Lower lobe of right lung (tissue), 2 donors: ENCODE measurements at regions not wholly inside any gene's neighbourhood (a gene's known extent, or its start where the extent isn't known, plus 50 kb on each side); places are given as distances from the start of the nearest gene placed in this dataset.

Source experiments
- ATAC-seq, 2 donors: fragments of 200-7000 bp; cut with Tn5 transposase; one replicate each; pipeline ENCODE4 v1.9.1; 2020 to 2022; ENCODE audit warnings: mild to moderate bottlenecking in 2 of 2, moderate library complexity in 2 of 2
- DNase-seq: peaks from one replicate; pipeline ENCODE4 v3.0.0-alpha.2; 2020
- H3K27ac ChIP-seq: fragments of 200-600 bp; one replicate; pipeline ENCODE4 v1.8.0; 2022
- H3K27me3 ChIP-seq: fragments of 200-600 bp; one replicate; pipeline ENCODE4 v1.8.0; 2022; ENCODE audit warnings: low read depth
- H3K36me3 ChIP-seq: fragments of 200-600 bp; one replicate; pipeline ENCODE4 v1.8.0; 2022; ENCODE audit warnings: mild to moderate bottlenecking
- H3K4me1 ChIP-seq: fragments of 200-600 bp; one replicate; pipeline ENCODE4 v1.8.0; 2022
- H3K4me3 ChIP-seq: fragments of 200-600 bp; one replicate; pipeline ENCODE4 v1.8.0; 2022; ENCODE audit warnings: mild to moderate bottlenecking
- H3K9me3 ChIP-seq: fragments of 200-600 bp; one replicate; pipeline ENCODE4 v1.8.0; 2022
- intact Hi-C: fragments of 100-400 bp; cut with DNase I; formaldehyde crosslinking; loops from one replicate; pipeline ENCODE4 v1.11.0; 2022
- TF ChIP-seq, protein P1 (sequence below): fragments of 200-600 bp; IDR thresholded peaks from one replicate; pipeline ENCODE4 v1.8.0; 2022; ENCODE audit warnings: antibody characterized with exemption, mild to moderate bottlenecking
- donor health status: DM: no; HTN: yes; CAD: no; lungs with severe emphysema.

- H3K9me3 ChIP-seq = no peaks in the 10 kb centered on the region
- ATAC-seq (no peak), DNase-seq (no peak)
- no peak overlapping the region for H3K27ac ChIP-seq
- peaks cover 5% of the 10 kb centered on the region for H3K27me3 ChIP-seq
- TF ChIP-seq, protein P1, sequence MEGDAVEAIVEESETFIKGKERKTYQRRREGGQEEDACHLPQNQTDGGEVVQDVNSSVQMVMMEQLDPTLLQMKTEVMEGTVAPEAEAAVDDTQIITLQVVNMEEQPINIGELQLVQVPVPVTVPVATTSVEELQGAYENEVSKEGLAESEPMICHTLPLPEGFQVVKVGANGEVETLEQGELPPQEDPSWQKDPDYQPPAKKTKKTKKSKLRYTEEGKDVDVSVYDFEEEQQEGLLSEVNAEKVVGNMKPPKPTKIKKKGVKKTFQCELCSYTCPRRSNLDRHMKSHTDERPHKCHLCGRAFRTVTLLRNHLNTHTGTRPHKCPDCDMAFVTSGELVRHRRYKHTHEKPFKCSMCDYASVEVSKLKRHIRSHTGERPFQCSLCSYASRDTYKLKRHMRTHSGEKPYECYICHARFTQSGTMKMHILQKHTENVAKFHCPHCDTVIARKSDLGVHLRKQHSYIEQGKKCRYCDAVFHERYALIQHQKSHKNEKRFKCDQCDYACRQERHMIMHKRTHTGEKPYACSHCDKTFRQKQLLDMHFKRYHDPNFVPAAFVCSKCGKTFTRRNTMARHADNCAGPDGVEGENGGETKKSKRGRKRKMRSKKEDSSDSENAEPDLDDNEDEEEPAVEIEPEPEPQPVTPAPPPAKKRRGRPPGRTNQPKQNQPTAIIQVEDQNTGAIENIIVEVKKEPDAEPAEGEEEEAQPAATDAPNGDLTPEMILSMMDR = no peak
- H3K4me1 ChIP-seq = peaks cover 5% of the 10 kb centered on the region
- no peaks in the 10 kb centered on the region for H3K36me3 ChIP-seq
- intact Hi-C loops = no loop called here
- no peak overlapping the region for H3K4me3 ChIP-seq
These were observed 156.8 kb upstream of the MSX2 start for GRCh38 chr5:174567506-174568141.

GRCh38 chr5:174570662-174571061 lies 153.7 kb upstream of the MSX2 start:
- intact Hi-C loops = no loop called here
- H3K27ac ChIP-seq = no peak overlapping the region
- no peaks in the 10 kb centered on the region for H3K27me3 ChIP-seq
- no peak for ATAC-seq
- no peaks in the 10 kb centered on the region for H3K36me3 ChIP-seq
- peaks cover 5% of the 10 kb centered on the region for H3K4me1 ChIP-seq
- no peaks in the 10 kb centered on the region for H3K9me3 ChIP-seq
- DNase-seq = no peak
- H3K4me3 ChIP-seq = no peak overlapping the region
- TF ChIP-seq, protein P1 = no peak

DNA sequence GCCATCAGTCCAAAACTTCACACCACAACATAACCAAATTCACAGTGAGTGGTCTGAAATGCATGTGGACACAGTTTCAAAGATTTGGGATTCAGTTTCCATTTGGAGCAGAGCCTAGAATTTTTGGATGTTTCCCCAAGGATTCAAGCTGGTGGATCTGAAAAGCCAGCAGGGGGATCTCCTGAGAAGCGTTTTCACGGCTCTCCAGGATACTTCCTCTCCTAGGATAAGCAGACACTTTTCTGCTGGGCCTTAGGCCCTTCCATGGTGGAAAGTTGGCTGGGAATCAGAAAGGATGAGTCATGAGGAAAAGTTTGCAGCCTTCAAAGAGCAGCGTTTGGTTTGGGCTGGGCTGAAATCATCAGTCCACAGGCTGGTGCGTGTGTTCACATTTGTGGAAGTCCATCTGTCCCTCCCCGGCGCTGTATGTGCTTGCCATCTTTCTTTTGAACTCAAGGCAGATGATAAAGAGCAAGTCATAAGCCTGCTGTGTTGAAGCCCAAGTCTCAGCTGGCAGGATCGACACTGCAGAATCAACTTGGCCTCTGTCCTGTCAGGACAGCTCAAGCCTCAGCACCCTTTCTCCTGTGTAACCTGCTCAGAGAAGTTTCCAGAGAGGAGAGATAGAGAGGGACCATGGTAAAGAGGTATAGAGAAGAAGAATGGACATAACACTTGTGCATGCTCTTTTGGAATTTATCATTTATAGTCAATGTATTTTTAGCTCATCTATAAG lies 152.6 kb upstream of the MSX2 start:
- intact Hi-C loops = no loop called here
- ATAC-seq (peak; percentile 56 to 76), DNase-seq (no peak)
- H3K4me1 ChIP-seq = peaks cover 5% of the 10 kb centered on the region
- no peak overlapping the region for H3K27ac ChIP-seq
- no peaks in the 10 kb centered on the region for H3K9me3 ChIP-seq
- no peaks in the 10 kb centered on the region for H3K27me3 ChIP-seq
- no peaks in the 10 kb centered on the region for H3K36me3 ChIP-seq
- TF ChIP-seq, protein P1 = no peak
- H3K4me3 ChIP-seq = no peak overlapping the region

DNA sequence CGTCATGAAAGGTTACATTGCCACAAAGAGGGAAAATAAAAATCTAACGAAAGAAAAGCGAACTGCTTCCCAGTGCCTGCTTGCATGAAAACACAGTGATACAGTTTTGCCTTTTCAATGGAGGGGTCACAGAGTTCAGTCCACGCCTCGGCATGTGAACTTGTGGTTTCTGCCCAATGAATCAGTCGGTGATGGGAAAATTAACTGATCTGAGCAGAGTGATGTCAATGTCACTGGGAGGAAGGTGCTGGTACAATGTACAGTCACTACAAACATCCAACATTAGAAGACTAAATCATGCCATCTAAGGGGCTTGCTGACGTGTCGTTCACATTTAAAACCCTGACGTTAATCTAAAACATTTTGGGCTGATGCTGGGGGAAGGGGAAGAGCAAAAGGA lies 151.8 kb upstream of the MSX2 start:
- H3K9me3 ChIP-seq = no peaks in the 10 kb centered on the region
- TF ChIP-seq, protein P1 = no peak
- intact Hi-C loops = no loop called here
- no peak overlapping the region for H3K4me3 ChIP-seq
- no peaks in the 10 kb centered on the region for H3K27me3 ChIP-seq
- no peak overlapping the region for H3K27ac ChIP-seq
- DNase-seq (no peak), ATAC-seq (no peak)
- no peaks in the 10 kb centered on the region for H3K36me3 ChIP-seq
- H3K4me1 ChIP-seq = peaks cover 5% of the 10 kb centered on the region

- TF ChIP-seq, protein P1 = no peak
- ATAC-seq (peak in 1 of 2 donors; percentile 49), DNase-seq (no peak)
- Histone ChIP-seq H3K9me3 (no peaks in the 10 kb centered on the region), H3K27me3 (peaks cover 7% of the 10 kb centered on the region), H3K36me3 (no peaks in the 10 kb centered on the region), H3K4me1 (peaks cover 5% of the 10 kb centered on the region), H3K27ac (no peak overlapping the region), H3K4me3 (no peak overlapping the region)
- intact Hi-C loops = no loop called here
These were observed 151.0 kb upstream of the MSX2 start for GRCh38 chr5:174573221-174573994.
